Cardiac fibroblast (primary cell): ENCODE measurements at regions not wholly inside any gene's neighbourhood (a gene's known extent, or its start where the extent isn't known, plus 50 kb on each side); places are given as distances from the start of the nearest gene placed in this dataset.

Experiments used
- DNase-seq, 2 donors: peaks; one replicate each; pipeline versions ENCODE4 v3.0.0 to v3.0.0-alpha.2; 2010; ENCODE audit warnings: low read depth in 2 of 2
- H3K4me3 ChIP-seq, 2 donors: replicated peaks in 1 of 2; 1 replicate in 1 of 2; 2 replicates in 1 of 2; pipeline ENCODE4 v1.5.1; 2011; ENCODE audit warnings: low read depth in 2 of 2, low read length in 2 of 2, mild to moderate bottlenecking in 2 of 2, moderate library complexity in 1 of 2
- TF ChIP-seq, protein P1 (sequence below): IDR thresholded peaks from one replicate; pipeline ENCODE4 v1.5.1; 2011; ENCODE audit warnings: low read depth, mild to moderate bottlenecking, low read length, inconsistent platforms

DNA sequence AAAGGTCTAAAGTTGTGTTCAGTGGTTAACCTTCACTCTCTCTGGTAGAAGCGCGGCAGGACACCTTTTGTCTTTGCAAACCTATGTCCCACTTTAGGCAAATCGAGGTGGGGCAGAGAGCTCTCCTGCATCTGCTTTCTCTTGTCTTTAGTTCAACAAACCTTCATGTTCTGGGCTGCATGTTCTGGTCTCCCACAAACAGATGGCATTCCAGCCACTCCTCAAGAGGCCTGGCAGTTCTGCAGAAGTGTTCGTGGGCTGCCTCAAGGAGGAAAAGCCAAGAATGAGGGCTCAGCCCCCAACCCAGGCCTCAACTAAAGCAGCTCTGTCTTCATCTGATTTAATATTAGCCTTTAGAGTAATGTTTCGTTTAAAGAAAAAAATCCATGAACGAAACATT, 82.2 kb downstream of the SOD2 start:
- DNase-seq: no peak
- H3K4me3 ChIP-seq: no peak overlapping the region
- TF ChIP-seq, protein P1, sequence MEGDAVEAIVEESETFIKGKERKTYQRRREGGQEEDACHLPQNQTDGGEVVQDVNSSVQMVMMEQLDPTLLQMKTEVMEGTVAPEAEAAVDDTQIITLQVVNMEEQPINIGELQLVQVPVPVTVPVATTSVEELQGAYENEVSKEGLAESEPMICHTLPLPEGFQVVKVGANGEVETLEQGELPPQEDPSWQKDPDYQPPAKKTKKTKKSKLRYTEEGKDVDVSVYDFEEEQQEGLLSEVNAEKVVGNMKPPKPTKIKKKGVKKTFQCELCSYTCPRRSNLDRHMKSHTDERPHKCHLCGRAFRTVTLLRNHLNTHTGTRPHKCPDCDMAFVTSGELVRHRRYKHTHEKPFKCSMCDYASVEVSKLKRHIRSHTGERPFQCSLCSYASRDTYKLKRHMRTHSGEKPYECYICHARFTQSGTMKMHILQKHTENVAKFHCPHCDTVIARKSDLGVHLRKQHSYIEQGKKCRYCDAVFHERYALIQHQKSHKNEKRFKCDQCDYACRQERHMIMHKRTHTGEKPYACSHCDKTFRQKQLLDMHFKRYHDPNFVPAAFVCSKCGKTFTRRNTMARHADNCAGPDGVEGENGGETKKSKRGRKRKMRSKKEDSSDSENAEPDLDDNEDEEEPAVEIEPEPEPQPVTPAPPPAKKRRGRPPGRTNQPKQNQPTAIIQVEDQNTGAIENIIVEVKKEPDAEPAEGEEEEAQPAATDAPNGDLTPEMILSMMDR: no peak

GRCh38 chr6:159609652-159610178, 83.3 kb downstream of the SOD2 start:
- peak in 1 of 2 donors; percentile 33 for DNase-seq
- H3K4me3 ChIP-seq: no peak overlapping the region
- TF ChIP-seq, protein P1: no peak

DNA sequence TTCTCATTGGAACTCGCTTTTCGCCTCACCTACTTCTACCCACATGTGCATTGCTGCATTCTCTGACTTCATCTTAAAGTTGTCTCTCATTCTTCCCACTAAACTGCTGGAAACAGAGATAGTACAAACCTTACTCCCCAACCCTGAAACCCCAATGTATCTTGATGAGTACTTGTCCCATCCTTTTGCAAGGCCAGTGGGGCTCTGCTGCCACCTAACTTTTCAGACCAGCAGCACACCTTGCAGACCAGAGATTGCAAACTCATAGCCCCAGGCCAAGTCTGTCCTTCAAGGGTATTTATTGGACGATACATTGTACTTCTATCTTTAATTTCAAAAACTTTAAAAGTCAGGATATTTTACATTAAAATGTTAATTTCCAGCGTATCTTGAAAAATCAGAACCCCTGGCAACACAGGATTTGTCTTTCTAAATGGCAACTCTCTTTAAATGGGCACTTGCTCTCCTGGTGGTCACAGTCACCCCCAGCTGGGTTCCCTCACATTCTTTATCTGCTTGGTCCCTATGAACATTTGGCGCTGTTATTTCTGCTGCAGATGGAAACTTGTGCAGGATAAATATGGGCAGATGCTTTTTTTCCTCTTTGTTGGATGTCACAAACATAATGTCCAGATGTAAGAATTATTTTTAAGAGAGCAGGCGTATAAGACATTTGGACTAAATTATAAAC, 83.9 kb downstream of the SOD2 start:
- peak; percentile 42 to 48 for DNase-seq
- TF ChIP-seq, protein P1: peak; percentile 71
- no peak overlapping the region for H3K4me3 ChIP-seq

- TF ChIP-seq, protein P1: no peak
- H3K4me3 ChIP-seq: no peak overlapping the region
- peak in 1 of 2 donors; percentile 10 for DNase-seq
Measured at GRCh38 chr6:159606786-159607185, 86.3 kb downstream of the SOD2 start.

DNA sequence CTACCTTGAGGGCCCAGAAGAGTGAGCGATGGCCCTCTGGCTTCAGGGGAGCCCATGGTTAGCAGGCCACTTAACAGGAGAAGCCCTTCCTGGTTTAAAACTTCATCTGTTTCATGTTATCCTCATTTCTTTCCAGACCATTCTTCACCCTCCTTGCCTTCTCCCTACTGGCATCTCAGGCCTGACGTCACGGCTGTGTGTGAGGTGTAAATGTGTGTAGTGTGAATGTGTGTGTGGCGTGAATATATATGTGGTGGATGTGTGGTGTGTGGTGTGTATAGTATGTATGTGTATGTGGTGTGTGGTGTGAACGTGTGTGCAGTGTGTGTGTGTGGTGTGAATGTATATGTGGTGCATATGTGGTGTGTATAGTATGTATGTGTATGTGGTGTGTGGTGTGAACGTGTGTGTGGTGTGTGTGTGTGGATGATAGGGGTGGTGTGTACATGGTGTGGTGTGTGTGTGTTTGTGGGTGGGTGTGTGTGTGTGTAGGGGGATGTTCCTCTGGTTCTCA, 88.5 kb downstream of the SOD2 start:
- no peak overlapping the region for H3K4me3 ChIP-seq
- no peak for DNase-seq
- TF ChIP-seq, protein P1: no peak

DNA sequence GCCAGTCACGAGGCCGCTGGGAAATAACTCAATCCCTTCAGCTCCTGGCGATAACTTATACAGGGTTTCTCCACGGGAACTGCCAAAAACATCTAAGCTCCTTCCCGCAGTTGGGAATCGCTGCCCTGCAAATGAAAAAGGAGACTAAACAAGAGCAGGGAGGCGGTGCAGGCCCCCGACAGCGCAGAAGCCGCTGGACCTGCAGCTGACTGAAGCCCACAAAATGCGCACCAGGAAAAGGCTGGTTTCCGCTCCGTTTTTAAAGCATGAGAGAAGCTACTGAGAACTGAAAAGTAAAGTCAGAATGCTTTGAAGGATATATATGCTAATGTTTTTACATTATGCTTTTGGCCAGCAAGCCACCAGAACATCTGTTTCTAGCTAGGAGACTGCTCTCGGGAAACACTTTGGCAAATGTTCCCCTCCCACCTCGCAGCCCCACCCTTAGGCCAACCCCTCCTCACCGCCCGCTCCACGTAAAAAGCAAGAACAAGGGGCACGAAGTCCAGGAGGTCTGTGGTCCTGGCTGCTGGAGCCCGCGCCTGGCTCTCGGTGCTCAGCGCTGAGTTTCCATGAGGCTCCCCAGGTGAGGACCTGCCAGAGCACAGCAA, 90.5 kb downstream of the SOD2 start:
- DNase-seq: peak in 1 of 2 donors; percentile 6
- H3K4me3 ChIP-seq: no peak overlapping the region
- TF ChIP-seq, protein P1: no peak
